ENCODE measurements at regions not wholly inside any gene's neighbourhood (a gene's known extent, or its start where the extent isn't known, plus 50 kb on each side); places are given as distances from the start of the nearest gene placed in this dataset.

- TF ChIP-seq CTCF (conservative IDR thresholded peaks at IDR 0.05; ENCODE audit: control insufficient read depth, insufficient read depth, low read depth, low read length), result no peak
- no peak for DNase-seq (ENCODE audit: low read depth)
- no peak overlapping the region for H3K4me3 ChIP-seq (ENCODE audit: control insufficient read depth, low read depth, low read length)
These were observed 192.4 kb upstream of the IL12A start for GRCh38 chr3:159796226-159796625.

GRCh38 chr3:159796744-159797143, 191.9 kb upstream of the IL12A start:
- DNase-seq (ENCODE audit: low read depth), result peak; percentile 84
- no peak for TF ChIP-seq CTCF (conservative IDR thresholded peaks at IDR 0.05; ENCODE audit: control insufficient read depth, insufficient read depth, low read depth, low read length)
- no peak overlapping the region for H3K4me3 ChIP-seq (ENCODE audit: control insufficient read depth, low read depth, low read length)

- H3K4me3 ChIP-seq (ENCODE audit: control insufficient read depth, low read depth, low read length), result no peak overlapping the region
- DNase-seq (ENCODE audit: low read depth), result no peak
- no peak for TF ChIP-seq CTCF (conservative IDR thresholded peaks at IDR 0.05; ENCODE audit: control insufficient read depth, insufficient read depth, low read depth, low read length)
These were observed 190.9 kb upstream of the IL12A start for GRCh38 chr3:159797771-159798170.

GRCh38 chr3:159798951-159799350, 189.7 kb upstream of the IL12A start:
- no peak for TF ChIP-seq CTCF (conservative IDR thresholded peaks at IDR 0.05; ENCODE audit: control insufficient read depth, insufficient read depth, low read depth, low read length)
- no peak overlapping the region for H3K4me3 ChIP-seq (ENCODE audit: control insufficient read depth, low read depth, low read length)
- no peak for DNase-seq (ENCODE audit: low read depth)

- DNase-seq (ENCODE audit: low read depth), result no peak
- no peak for TF ChIP-seq CTCF (conservative IDR thresholded peaks at IDR 0.05; ENCODE audit: control insufficient read depth, insufficient read depth, low read depth, low read length)
- H3K4me3 ChIP-seq (ENCODE audit: control insufficient read depth, low read depth, low read length), result no peak overlapping the region
These were observed 188.0 kb upstream of the IL12A start for GRCh38 chr3:159800434-159801155.

- no peak for DNase-seq (ENCODE audit: low read depth)
- no peak for TF ChIP-seq CTCF (conservative IDR thresholded peaks at IDR 0.05; ENCODE audit: control insufficient read depth, insufficient read depth, low read depth, low read length)
- no peak overlapping the region for H3K4me3 ChIP-seq (ENCODE audit: control insufficient read depth, low read depth, low read length)
These were observed 185.8 kb upstream of the IL12A start for GRCh38 chr3:159802864-159803263.

- no peak for TF ChIP-seq CTCF (conservative IDR thresholded peaks at IDR 0.05; ENCODE audit: control insufficient read depth, insufficient read depth, low read depth, low read length)
- no peak for DNase-seq (ENCODE audit: low read depth)
These were observed 185.2 kb upstream of the IL12A start for GRCh38 chr3:159803459-159803858.

More at GRCh38 chr3:159803459-159803858, 185.2 kb upstream of the IL12A start:
- no peak overlapping the region for H3K4me3 ChIP-seq (ENCODE audit: control insufficient read depth, low read depth, low read length)

Measured in fibroblast of mammary gland (primary cell).